GM23338 (cell line): ENCODE measurements at regions not wholly inside any gene's neighbourhood (a gene's known extent, or its start where the extent isn't known, plus 50 kb on each side); places are given as distances from the start of the nearest gene placed in this dataset.

Source experiments
- ATAC-seq: fragments of 200-7000 bp; cut with Tn5 transposase; 3 replicates; pipeline ENCODE4 v1.9.1; 2020
- DNase-seq: peaks from one replicate; pipeline ENCODE4 v3.0.0-alpha.2; 2015; ENCODE audit warnings: low spot score
- H2AFZ ChIP-seq: fragments of 200-600 bp; sonication (generic); 2 replicates; pipeline ENCODE4 v1.8.0; 2016; ENCODE audit warnings: antibody characterized with exemption, mild to moderate bottlenecking, moderate library complexity
- H3F3A ChIP-seq: fragments of 200-600 bp; sonication (generic); replicated peaks from 2 replicates; pipeline ENCODE4 v1.8.0; 2017; ENCODE audit warnings: antibody characterized with exemption, mixed run types, low read depth
- H3K27ac ChIP-seq: fragments of 200-600 bp; sonication (generic); 2 replicates; pipeline ENCODE4 v1.6.1; 2016; ENCODE audit warnings: low read depth
- H3K27me3 ChIP-seq: fragments of 200-600 bp; sonication (generic); 2 replicates; pipeline ENCODE4 v1.8.0; 2016; ENCODE audit warnings: mild to moderate bottlenecking, mixed run types, moderate library complexity; ENCODE audit not compliant: insufficient read depth
- H3K36me3 ChIP-seq: fragments of 200-600 bp; sonication (generic); 2 replicates; pipeline ENCODE4 v1.8.0; 2016; ENCODE audit warnings: mild to moderate bottlenecking; ENCODE audit not compliant: insufficient read depth
- H3K4me1 ChIP-seq: fragments of 200-600 bp; sonication (generic); 2 replicates; pipeline ENCODE4 v1.8.0; 2016; ENCODE audit warnings: mild to moderate bottlenecking, moderate library complexity; ENCODE audit not compliant: insufficient read depth
- H3K4me2 ChIP-seq: fragments of 200-600 bp; sonication (generic); 2 replicates; pipeline ENCODE4 v1.7.1; 2017; ENCODE audit warnings: mixed run types
- H3K4me3 ChIP-seq: fragments of 200-600 bp; sonication (generic); 2 replicates; pipeline ENCODE4 v1.6.1; 2016; ENCODE audit warnings: mixed run types
- H3K79me2 ChIP-seq: fragments of 200-600 bp; sonication (generic); replicated peaks from 2 replicates; pipeline ENCODE4 v1.8.0; 2017; ENCODE audit warnings: mild to moderate bottlenecking; ENCODE audit not compliant: insufficient read depth
- H3K9me2 ChIP-seq: fragments of 200-600 bp; sonication (generic); 2 replicates; pipeline ENCODE4 v1.8.0; 2017; ENCODE audit not compliant: insufficient read depth
- H4K20me1 ChIP-seq: fragments of 200-600 bp; sonication (generic); replicated peaks from 2 replicates; pipeline ENCODE4 v1.8.0; 2017; ENCODE audit warnings: mild to moderate bottlenecking; ENCODE audit not compliant: insufficient read depth
- H3K27ac Mint-ChIP-seq: 2 replicates; pipeline ENCODE4 v1.8.0; 2020; ENCODE audit warnings: inconsistent platforms, mild to moderate bottlenecking, moderate library complexity, mixed read lengths
- H3K27me3 Mint-ChIP-seq: 3 replicates; pipeline ENCODE4 v1.8.0; 2022; ENCODE audit warnings: low read depth, mild to moderate bottlenecking, moderate library complexity, mixed read lengths, inconsistent platforms; ENCODE audit not compliant: insufficient read depth, poor library complexity
- H3K36me3 Mint-ChIP-seq: 3 replicates; pipeline ENCODE4 v1.8.0; 2021; ENCODE audit warnings: low read depth, mild to moderate bottlenecking, inconsistent platforms, moderate library complexity, mixed read lengths
- H3K4me1 Mint-ChIP-seq: 3 replicates; pipeline ENCODE4 v1.8.0; 2020; ENCODE audit warnings: mild to moderate bottlenecking, inconsistent platforms, mixed read lengths
- H3K4me3 Mint-ChIP-seq: 3 replicates; pipeline ENCODE4 v1.8.0; 2021; ENCODE audit warnings: moderate library complexity, mild to moderate bottlenecking, inconsistent platforms, mixed read lengths
- H3K9me3 Mint-ChIP-seq: 3 replicates; pipeline ENCODE4 v1.8.0; 2020; ENCODE audit warnings: moderate library complexity, mild to moderate bottlenecking, inconsistent platforms, mixed read lengths
- CREB1 ChIP-seq: fragments of 250-450 bp; sonication (Bioruptor Pico); IDR thresholded peaks from 2 replicates; pipeline ENCODE4 v1.5.0; 2020; ENCODE audit warnings: low read depth, mild to moderate bottlenecking, moderate library complexity
- EZH2 ChIP-seq: fragments of 200-600 bp; sonication (generic); IDR thresholded peaks from one replicate; pipeline ENCODE4 v1.8.0; 2017; ENCODE audit warnings: antibody characterized with exemption, mild to moderate bottlenecking, low read depth; ENCODE audit not compliant: unreplicated experiment
- EZH2phosphoT487 ChIP-seq: fragments of 200-600 bp; sonication (generic); IDR thresholded peaks from one replicate; pipeline ENCODE4 v1.8.1; 2018; ENCODE audit warnings: antibody characterized with exemption; ENCODE audit not compliant: unreplicated experiment
- JUNB ChIP-seq: IDR thresholded peaks from one replicate; pipeline ENCODE4 v1.6.1; 2016; ENCODE audit warnings: antibody characterized with exemption; ENCODE audit not compliant: unreplicated experiment
- NANOG ChIP-seq: IDR thresholded peaks from 2 replicates; pipeline ENCODE4 v1.6.1; 2016; ENCODE audit warnings: antibody characterized with exemption, borderline replicate concordance
- POLR2AphosphoS5 ChIP-seq: IDR thresholded peaks from 2 replicates; pipeline ENCODE4 v1.6.1; 2016; ENCODE audit warnings: antibody characterized with exemption, low read depth
- STAT1 ChIP-seq: IDR thresholded peaks from one replicate; pipeline ENCODE4 v1.6.1; 2016; ENCODE audit warnings: antibody characterized with exemption; ENCODE audit not compliant: unreplicated experiment
- ZNF114 ChIP-seq: fragments of 250-450 bp; sonication (Bioruptor Pico); IDR thresholded peaks from 2 replicates; pipeline ENCODE4 v1.5.0; 2020; ENCODE audit warnings: mild to moderate bottlenecking, moderate library complexity
- TF ChIP-seq, protein P1 (sequence below), 2 experiments: fragments of 200-600 bp in 1 of 2; sonication (generic) in 1 of 2; conservative IDR thresholded peaks; 2 replicates each; pipeline versions ENCODE4 v1.5.1 to v1.6.1; 2016 to 2017; ENCODE audit warnings: antibody characterized with exemption in 2 of 2, low read depth in 2 of 2, mild to moderate bottlenecking in 2 of 2, moderate library complexity in 1 of 2
- TF ChIP-seq, protein P2 (sequence below): fragments of 250-450 bp; sonication (Bioruptor Pico); IDR thresholded peaks from 2 replicates; pipeline ENCODE4 v1.5.0; 2020; ENCODE audit warnings: mild to moderate bottlenecking, moderate library complexity
- TF ChIP-seq, protein P3 (sequence below): IDR thresholded peaks from 2 replicates; pipeline ENCODE4 v1.6.1; 2016; ENCODE audit warnings: antibody characterized with exemption
- TF ChIP-seq, protein P4 (sequence below): IDR thresholded peaks from one replicate; pipeline ENCODE4 v1.6.1; 2018; ENCODE audit warnings: antibody characterized with exemption; ENCODE audit not compliant: unreplicated experiment

DNA sequence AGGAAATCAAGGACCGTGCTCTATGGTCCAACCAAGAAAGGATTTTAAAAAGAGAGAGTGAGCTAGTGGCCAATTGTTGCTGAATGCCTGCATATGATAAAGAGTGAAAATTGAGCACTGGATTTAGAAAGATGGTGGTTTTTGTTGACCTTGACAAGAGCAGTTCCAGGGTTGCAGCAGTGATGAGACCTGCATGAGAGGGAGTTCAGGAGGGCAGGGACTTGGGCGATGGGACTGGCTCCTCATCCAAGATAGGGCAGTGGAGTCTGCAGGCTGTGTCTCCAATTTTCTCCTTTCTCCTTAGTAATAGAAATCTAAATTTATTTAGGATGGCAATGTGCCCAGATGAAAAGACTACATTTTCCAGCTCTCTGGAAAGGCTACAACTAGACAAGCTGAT lies 94.0 kb upstream of the B3GAT1 start (continued):
- TF ChIP-seq, protein P1, sequence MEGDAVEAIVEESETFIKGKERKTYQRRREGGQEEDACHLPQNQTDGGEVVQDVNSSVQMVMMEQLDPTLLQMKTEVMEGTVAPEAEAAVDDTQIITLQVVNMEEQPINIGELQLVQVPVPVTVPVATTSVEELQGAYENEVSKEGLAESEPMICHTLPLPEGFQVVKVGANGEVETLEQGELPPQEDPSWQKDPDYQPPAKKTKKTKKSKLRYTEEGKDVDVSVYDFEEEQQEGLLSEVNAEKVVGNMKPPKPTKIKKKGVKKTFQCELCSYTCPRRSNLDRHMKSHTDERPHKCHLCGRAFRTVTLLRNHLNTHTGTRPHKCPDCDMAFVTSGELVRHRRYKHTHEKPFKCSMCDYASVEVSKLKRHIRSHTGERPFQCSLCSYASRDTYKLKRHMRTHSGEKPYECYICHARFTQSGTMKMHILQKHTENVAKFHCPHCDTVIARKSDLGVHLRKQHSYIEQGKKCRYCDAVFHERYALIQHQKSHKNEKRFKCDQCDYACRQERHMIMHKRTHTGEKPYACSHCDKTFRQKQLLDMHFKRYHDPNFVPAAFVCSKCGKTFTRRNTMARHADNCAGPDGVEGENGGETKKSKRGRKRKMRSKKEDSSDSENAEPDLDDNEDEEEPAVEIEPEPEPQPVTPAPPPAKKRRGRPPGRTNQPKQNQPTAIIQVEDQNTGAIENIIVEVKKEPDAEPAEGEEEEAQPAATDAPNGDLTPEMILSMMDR (conservative IDR thresholded peaks at IDR 0.05; ENCODE audit: low read depth in 2 of 2): no peak
- no peak for TF ChIP-seq ZNF114 (CRISPR knock-in tag)
- TF ChIP-seq CREB1 (CRISPR knock-in tag): no peak
- no peak for TF ChIP-seq EZH2phosphoT487
- TF ChIP-seq, protein P2, sequence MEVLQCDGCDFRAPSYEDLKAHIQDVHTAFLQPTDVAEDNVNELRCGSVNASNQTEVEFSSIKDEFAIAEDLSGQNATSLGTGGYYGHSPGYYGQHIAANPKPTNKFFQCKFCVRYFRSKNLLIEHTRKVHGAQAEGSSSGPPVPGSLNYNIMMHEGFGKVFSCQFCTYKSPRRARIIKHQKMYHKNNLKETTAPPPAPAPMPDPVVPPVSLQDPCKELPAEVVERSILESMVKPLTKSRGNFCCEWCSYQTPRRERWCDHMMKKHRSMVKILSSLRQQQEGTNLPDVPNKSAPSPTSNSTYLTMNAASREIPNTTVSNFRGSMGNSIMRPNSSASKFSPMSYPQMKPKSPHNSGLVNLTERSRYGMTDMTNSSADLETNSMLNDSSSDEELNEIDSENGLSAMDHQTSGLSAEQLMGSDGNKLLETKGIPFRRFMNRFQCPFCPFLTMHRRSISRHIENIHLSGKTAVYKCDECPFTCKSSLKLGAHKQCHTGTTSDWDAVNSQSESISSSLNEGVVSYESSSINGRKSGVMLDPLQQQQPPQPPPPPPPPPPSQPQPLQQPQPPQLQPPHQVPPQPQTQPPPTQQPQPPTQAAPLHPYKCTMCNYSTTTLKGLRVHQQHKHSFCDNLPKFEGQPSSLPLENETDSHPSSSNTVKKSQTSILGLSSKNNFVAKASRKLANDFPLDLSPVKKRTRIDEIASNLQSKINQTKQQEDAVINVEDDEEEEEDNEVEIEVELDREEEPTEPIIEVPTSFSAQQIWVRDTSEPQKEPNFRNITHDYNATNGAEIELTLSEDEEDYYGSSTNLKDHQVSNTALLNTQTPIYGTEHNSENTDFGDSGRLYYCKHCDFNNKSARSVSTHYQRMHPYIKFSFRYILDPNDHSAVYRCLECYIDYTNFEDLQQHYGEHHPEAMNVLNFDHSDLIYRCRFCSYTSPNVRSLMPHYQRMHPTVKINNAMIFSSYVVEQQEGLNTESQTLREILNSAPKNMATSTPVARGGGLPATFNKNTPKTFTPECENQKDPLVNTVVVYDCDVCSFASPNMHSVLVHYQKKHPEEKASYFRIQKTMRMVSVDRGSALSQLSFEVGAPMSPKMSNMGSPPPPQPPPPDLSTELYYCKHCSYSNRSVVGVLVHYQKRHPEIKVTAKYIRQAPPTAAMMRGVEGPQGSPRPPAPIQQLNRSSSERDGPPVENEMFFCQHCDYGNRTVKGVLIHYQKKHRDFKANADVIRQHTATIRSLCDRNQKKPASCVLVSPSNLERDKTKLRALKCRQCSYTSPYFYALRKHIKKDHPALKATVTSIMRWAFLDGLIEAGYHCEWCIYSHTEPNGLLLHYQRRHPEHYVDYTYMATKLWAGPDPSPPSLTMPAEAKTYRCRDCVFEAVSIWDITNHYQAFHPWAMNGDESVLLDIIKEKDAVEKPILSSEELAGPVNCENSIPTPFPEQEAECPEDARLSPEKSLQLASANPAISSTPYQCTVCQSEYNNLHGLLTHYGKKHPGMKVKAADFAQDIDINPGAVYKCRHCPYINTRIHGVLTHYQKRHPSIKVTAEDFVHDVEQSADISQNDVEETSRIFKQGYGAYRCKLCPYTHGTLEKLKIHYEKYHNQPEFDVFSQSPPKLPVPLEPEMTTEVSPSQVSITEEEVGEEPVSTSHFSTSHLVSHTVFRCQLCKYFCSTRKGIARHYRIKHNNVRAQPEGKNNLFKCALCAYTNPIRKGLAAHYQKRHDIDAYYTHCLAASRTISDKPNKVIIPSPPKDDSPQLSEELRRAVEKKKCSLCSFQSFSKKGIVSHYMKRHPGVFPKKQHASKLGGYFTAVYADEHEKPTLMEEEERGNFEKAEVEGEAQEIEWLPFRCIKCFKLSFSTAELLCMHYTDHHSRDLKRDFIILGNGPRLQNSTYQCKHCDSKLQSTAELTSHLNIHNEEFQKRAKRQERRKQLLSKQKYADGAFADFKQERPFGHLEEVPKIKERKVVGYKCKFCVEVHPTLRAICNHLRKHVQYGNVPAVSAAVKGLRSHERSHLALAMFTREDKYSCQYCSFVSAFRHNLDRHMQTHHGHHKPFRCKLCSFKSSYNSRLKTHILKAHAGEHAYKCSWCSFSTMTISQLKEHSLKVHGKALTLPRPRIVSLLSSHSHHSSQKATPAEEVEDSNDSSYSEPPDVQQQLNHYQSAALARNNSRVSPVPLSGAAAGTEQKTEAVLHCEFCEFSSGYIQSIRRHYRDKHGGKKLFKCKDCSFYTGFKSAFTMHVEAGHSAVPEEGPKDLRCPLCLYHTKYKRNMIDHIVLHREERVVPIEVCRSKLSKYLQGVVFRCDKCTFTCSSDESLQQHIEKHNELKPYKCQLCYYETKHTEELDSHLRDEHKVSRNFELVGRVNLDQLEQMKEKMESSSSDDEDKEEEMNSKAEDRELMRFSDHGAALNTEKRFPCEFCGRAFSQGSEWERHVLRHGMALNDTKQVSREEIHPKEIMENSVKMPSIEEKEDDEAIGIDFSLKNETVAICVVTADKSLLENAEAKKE: no peak
- TF ChIP-seq STAT1: no peak
- TF ChIP-seq JUNB: no peak

DNA sequence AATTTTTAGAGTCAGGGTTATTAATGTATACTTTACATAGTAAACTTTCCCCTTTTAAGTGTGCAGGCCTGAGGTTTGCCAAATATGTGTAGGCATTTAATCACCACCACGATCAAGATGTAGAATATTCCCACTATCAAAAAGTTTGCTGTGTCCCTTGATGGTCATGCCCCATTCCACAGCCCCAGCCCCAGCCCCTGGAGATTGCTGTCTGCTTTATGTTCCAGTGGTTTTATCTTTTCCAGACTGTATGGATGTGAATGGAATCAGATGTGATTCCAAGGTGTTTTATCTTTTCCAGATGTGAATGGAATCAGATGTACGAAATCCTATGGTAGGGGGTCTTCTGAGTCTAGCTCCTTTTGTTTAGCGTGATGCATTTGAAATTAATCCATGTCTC lies 93.1 kb upstream of the B3GAT1 start:
- no peaks in the 10 kb centered on the region for H3K27me3 ChIP-seq
- H3K36me3 ChIP-seq: no peaks in the 10 kb centered on the region
- H3K27ac Mint-ChIP-seq: no peak overlapping the region
- no peak overlapping the region for H3K4me3 ChIP-seq
- H3K36me3 Mint-ChIP-seq: no peaks in the 10 kb centered on the region
- ATAC-seq: no peak
- no peaks in the 10 kb centered on the region for H3F3A ChIP-seq
- no peak overlapping the region for H3K4me3 Mint-ChIP-seq
- no peaks in the 10 kb centered on the region for H3K9me2 ChIP-seq
- H3K4me1 ChIP-seq: peaks cover 14% of the 10 kb centered on the region
- no peaks in the 10 kb centered on the region for H4K20me1 ChIP-seq
- H2AFZ ChIP-seq: no peak overlapping the region
- peaks cover 8% of the 10 kb centered on the region for H3K27me3 Mint-ChIP-seq
- no peaks in the 10 kb centered on the region; the same call in 2 of the 3 replicates for H3K9me3 Mint-ChIP-seq
- no peak overlapping the region for H3K27ac ChIP-seq
- H3K4me2 ChIP-seq: no peak overlapping the region
- no peak for DNase-seq
- H3K4me1 Mint-ChIP-seq: peaks cover 26% of the 10 kb centered on the region
- no peaks in the 10 kb centered on the region for H3K79me2 ChIP-seq
- TF ChIP-seq, protein P3, sequence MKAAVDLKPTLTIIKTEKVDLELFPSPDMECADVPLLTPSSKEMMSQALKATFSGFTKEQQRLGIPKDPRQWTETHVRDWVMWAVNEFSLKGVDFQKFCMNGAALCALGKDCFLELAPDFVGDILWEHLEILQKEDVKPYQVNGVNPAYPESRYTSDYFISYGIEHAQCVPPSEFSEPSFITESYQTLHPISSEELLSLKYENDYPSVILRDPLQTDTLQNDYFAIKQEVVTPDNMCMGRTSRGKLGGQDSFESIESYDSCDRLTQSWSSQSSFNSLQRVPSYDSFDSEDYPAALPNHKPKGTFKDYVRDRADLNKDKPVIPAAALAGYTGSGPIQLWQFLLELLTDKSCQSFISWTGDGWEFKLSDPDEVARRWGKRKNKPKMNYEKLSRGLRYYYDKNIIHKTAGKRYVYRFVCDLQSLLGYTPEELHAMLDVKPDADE: no peak
- no peak for TF ChIP-seq NANOG
- no peak for TF ChIP-seq POLR2AphosphoS5
- TF ChIP-seq, protein P4, sequence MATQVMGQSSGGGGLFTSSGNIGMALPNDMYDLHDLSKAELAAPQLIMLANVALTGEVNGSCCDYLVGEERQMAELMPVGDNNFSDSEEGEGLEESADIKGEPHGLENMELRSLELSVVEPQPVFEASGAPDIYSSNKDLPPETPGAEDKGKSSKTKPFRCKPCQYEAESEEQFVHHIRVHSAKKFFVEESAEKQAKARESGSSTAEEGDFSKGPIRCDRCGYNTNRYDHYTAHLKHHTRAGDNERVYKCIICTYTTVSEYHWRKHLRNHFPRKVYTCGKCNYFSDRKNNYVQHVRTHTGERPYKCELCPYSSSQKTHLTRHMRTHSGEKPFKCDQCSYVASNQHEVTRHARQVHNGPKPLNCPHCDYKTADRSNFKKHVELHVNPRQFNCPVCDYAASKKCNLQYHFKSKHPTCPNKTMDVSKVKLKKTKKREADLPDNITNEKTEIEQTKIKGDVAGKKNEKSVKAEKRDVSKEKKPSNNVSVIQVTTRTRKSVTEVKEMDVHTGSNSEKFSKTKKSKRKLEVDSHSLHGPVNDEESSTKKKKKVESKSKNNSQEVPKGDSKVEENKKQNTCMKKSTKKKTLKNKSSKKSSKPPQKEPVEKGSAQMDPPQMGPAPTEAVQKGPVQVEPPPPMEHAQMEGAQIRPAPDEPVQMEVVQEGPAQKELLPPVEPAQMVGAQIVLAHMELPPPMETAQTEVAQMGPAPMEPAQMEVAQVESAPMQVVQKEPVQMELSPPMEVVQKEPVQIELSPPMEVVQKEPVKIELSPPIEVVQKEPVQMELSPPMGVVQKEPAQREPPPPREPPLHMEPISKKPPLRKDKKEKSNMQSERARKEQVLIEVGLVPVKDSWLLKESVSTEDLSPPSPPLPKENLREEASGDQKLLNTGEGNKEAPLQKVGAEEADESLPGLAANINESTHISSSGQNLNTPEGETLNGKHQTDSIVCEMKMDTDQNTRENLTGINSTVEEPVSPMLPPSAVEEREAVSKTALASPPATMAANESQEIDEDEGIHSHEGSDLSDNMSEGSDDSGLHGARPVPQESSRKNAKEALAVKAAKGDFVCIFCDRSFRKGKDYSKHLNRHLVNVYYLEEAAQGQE: no peak
- no peak for TF ChIP-seq EZH2
